ENCODE measurements at regions not wholly inside any gene's neighbourhood (a gene's known extent, or its start where the extent isn't known, plus 50 kb on each side); places are given as distances from the start of the nearest gene placed in this dataset.

- H4K5ac ChIP-seq (ENCODE audit: low read depth, low read length) = no peak overlapping the region
- H3K4me2 ChIP-seq (ENCODE audit: low read depth, low read length) = no peak overlapping the region
- no peaks in the 10 kb centered on the region for H3K9me1 ChIP-seq (ENCODE audit: insufficient read depth, low read length)
- intact Hi-C loops (cut with micrococcal nuclease) (no loop called here), dilution Hi-C loops (cut with HindIII; ENCODE audit: low sequenced_read_pairs, unreplicated experiment) (no loop called here), in situ Hi-C loops (cut with MboI; ENCODE audit: low sequenced_read_pairs) (no loop called here)
- H2BK120ac ChIP-seq (ENCODE audit: low read depth, low read length) = no peak overlapping the region
- DNase-seq = no peak
- H2BK5ac ChIP-seq (ENCODE audit: low read depth, low read length, poor library complexity, severe bottlenecking) = no peak overlapping the region
- H2AK5ac ChIP-seq (ENCODE audit: low read depth, low read length) = no peak overlapping the region
- peaks cover 9% of the 10 kb centered on the region; the same call in 1 of the 2 replicates for H3K9me3 ChIP-seq (ENCODE audit: control insufficient read depth, insufficient read depth, low read length)
- no peak overlapping the region for H3K27ac ChIP-seq (ENCODE audit: insufficient read depth, low read length)
- no peak overlapping the region for H2BK15ac ChIP-seq (ENCODE audit: low read depth, low read length)
- H3K4me3 ChIP-seq (ENCODE audit: insufficient read depth, low read depth, low read length) = no peak overlapping the region
- no peak overlapping the region for H2AFZ ChIP-seq (replicated peaks; ENCODE audit: low read length, poor library complexity)
- no peak overlapping the region for H3K4ac ChIP-seq (ENCODE audit: low read depth, low read length)
- H3K14ac ChIP-seq (replicated peaks; ENCODE audit: low read depth, low read length) = no peak overlapping the region
- no peak overlapping the region for H3K56ac ChIP-seq (ENCODE audit: extremely low read depth, insufficient read depth, low read length)
- no peak overlapping the region for H3K18ac ChIP-seq (ENCODE audit: low read depth, low read length)
- H3K27me3 ChIP-seq (ENCODE audit: control insufficient read depth, insufficient read depth, low read length) = no peaks in the 10 kb centered on the region
- H3K79me1 ChIP-seq (ENCODE audit: low read depth in 1 of 2, low read length in 2 of 2) = no peaks in the 10 kb centered on the region
- no peak overlapping the region for H2AK9ac ChIP-seq (replicated peaks; ENCODE audit: low read depth, low read length, poor library complexity)
- H3K23ac ChIP-seq (ENCODE audit: low read depth, low read length) = no peak overlapping the region
- H4K91ac ChIP-seq (ENCODE audit: insufficient read depth, low read depth, low read length) = no peak overlapping the region
- no peak overlapping the region for H3K9ac ChIP-seq (ENCODE audit: low read depth, low read length)
- no TSS peak for BruUV-seq (replicated peaks)
- POLR2A ChIA-PET (ENCODE audit: unreplicated experiment) = no interaction called here
- H4K20me1 ChIP-seq (ENCODE audit: insufficient read depth, low read length) = no peaks in the 10 kb centered on the region
- no peak overlapping the region for H4K8ac ChIP-seq (ENCODE audit: low read depth in 2 of 2, low read length in 2 of 2)
- no peaks in the 10 kb centered on the region for H3K36me3 ChIP-seq (ENCODE audit: control insufficient read depth, insufficient read depth, low read length)
- ATAC-seq (ENCODE audit: low read depth) = no peak
- WGBS, 2 experiments (ENCODE audit: extremely low coverage in 2 of 2, insufficient read length in 1 of 2) = no CpG with 5 or more reads among the region's 3 CpGs
- CTCF ChIA-PET = no interaction called here
- no peaks in the 10 kb centered on the region for H3K4me1 ChIP-seq (ENCODE audit: control insufficient read depth, insufficient read depth, low read length)
- H2BK20ac ChIP-seq (ENCODE audit: low read depth, low read length) = no peak overlapping the region
- TF ChIP-seq MAZ (IDR thresholded peaks at IDR 0.05; ENCODE audit: borderline replicate concordance, low read depth, low read length) (no peak), CHD1 (IDR thresholded peaks at IDR 0.05; ENCODE audit: low read depth, low read length) (no peak), ELK1 (IDR thresholded peaks at IDR 0.05; ENCODE audit: borderline replicate concordance, low read depth, low read length) (no peak), RAD21 (IDR thresholded peaks at IDR 0.05; ENCODE audit: low read length) (no peak), RFX5 (IDR thresholded peaks at IDR 0.05; ENCODE audit: low read depth, low read length) (no peak), MAFK (IDR thresholded peaks at IDR 0.05; ENCODE audit: low read depth, low read length) (no peak), SMC3 (IDR thresholded peaks at IDR 0.05; ENCODE audit: low read depth, low read length) (no peak), RCOR1 (IDR thresholded peaks at IDR 0.05; ENCODE audit: insufficient replicate concordance, low read length) (no peak), MXI1 (IDR thresholded peaks at IDR 0.05; ENCODE audit: borderline replicate concordance, low read depth, low read length) (no peak), BHLHE40 (IDR thresholded peaks at IDR 0.05; ENCODE audit: low read depth, low read length) (no peak), POLR2A (IDR thresholded peaks at IDR 0.05; ENCODE audit: low read depth, low read length) (no peak), NFE2L2 (IDR thresholded peaks at IDR 0.05; ENCODE audit: low read depth, low read length) (no peak), CEBPB (IDR thresholded peaks at IDR 0.05; ENCODE audit: low read depth, low read length) (no peak), CTCF (conservative IDR thresholded peaks at IDR 0.05; ENCODE audit: low read depth, low read length) (no peak), FOS (IDR thresholded peaks at IDR 0.05; ENCODE audit: low read depth, low read length) (no peak)
- TF ChIP-seq, protein P1, sequence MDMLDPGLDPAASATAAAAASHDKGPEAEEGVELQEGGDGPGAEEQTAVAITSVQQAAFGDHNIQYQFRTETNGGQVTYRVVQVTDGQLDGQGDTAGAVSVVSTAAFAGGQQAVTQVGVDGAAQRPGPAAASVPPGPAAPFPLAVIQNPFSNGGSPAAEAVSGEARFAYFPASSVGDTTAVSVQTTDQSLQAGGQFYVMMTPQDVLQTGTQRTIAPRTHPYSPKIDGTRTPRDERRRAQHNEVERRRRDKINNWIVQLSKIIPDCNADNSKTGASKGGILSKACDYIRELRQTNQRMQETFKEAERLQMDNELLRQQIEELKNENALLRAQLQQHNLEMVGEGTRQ (IDR thresholded peaks at IDR 0.05; ENCODE audit: low read depth, low read length) = no peak
These were observed 488.9 kb downstream of the SH2D4B start for GRCh38 chr10:81026591-81026990.

Data from IMR-90 (cell line).